Neural cell (in vitro differentiated cells): ENCODE measurements at regions not wholly inside any gene's neighbourhood (a gene's known extent, or its start where the extent isn't known, plus 50 kb on each side); places are given as distances from the start of the nearest gene placed in this dataset.

ENCODE experiments used
- H2AFZ ChIP-seq: fragments of 200-600, 300-800 bp; sonication (generic), shearing (Covaris generic); 2 replicates; pipeline ENCODE4 v1.6.0; 2014; ENCODE audit warnings: low read depth, mild to moderate bottlenecking, antibody characterized with exemption, low read length, moderate library complexity
- H3F3A ChIP-seq: fragments of 200-600 bp; shearing (Covaris generic); 2 replicates; pipeline ENCODE4 v1.6.1; 2016; ENCODE audit warnings: mild to moderate bottlenecking, moderate library complexity, mixed read lengths, antibody characterized with exemption, low read length; ENCODE audit not compliant: insufficient read depth, poor library complexity, severe bottlenecking
- H3K27ac ChIP-seq: fragments of 200-600, 300-800 bp; sonication (generic), shearing (Covaris generic); 2 replicates; pipeline ENCODE4 v1.5.1; 2014; ENCODE audit warnings: mild to moderate bottlenecking, low read length, moderate library complexity
- H3K27me3 ChIP-seq: fragments of 300-800, 200-600 bp; sonication (generic), shearing (Covaris generic); 2 replicates; pipeline ENCODE4 v1.6.0; 2014; ENCODE audit warnings: mild to moderate bottlenecking, low read depth, low read length, moderate library complexity; ENCODE audit not compliant: insufficient read depth
- H3K36me3 ChIP-seq: fragments of 300-800, 200-600 bp; sonication (generic), shearing (Covaris generic); 2 replicates; pipeline ENCODE4 v1.5.1; 2014; ENCODE audit warnings: mild to moderate bottlenecking, antibody characterized with exemption, low read length, moderate library complexity; ENCODE audit not compliant: insufficient read depth
- H3K4me2 ChIP-seq: fragments of 300-800, 200-600 bp; sonication (generic), shearing (Covaris generic); 2 replicates; pipeline ENCODE4 v1.6.0; 2014; ENCODE audit warnings: mild to moderate bottlenecking, low read length
- H3K4me3 ChIP-seq: fragments of 300-800, 200-600 bp; sonication (generic), shearing (Covaris generic); 2 replicates; pipeline ENCODE4 v1.5.1; 2014; ENCODE audit warnings: mild to moderate bottlenecking, low read length, moderate library complexity
- H3K79me2 ChIP-seq: fragments of 200-600 bp; shearing (Covaris generic); replicated peaks from 2 replicates; pipeline ENCODE4 v1.6.0; 2014; ENCODE audit warnings: mild to moderate bottlenecking, low read length, moderate library complexity; ENCODE audit not compliant: insufficient read depth
- H3K9ac ChIP-seq: fragments of 300-800, 200-600 bp; sonication (generic), shearing (Covaris generic); 2 replicates; pipeline ENCODE4 v1.6.1; 2016; ENCODE audit warnings: mild to moderate bottlenecking, low read length, mixed read lengths
- H3K9me2 ChIP-seq: fragments of 200-600 bp; shearing (Covaris generic); 2 replicates; pipeline ENCODE4 v1.6.1; 2016; ENCODE audit warnings: mild to moderate bottlenecking, low read length, mixed read lengths; ENCODE audit not compliant: insufficient read depth
- H3K9me3 ChIP-seq: fragments of 200-600, 300-800 bp; sonication (generic), shearing (Covaris generic); 2 replicates; pipeline ENCODE4 v1.6.1; 2016; ENCODE audit warnings: mild to moderate bottlenecking, mixed run types, low read length, moderate library complexity, mixed read lengths
- H4K20me1 ChIP-seq: fragments of 200-600 bp; shearing (Covaris generic); 2 replicates; pipeline ENCODE4 v1.6.1; 2016; ENCODE audit warnings: mild to moderate bottlenecking, mixed run types; ENCODE audit not compliant: insufficient read depth
- CTCF ChIP-seq: fragments of 450-650 bp; IDR thresholded peaks from 2 replicates; pipeline ENCODE4 v1.5.1; 2014; ENCODE audit warnings: antibody characterized with exemption, mild to moderate bottlenecking, moderate library complexity; ENCODE audit not compliant: poor library complexity, severe bottlenecking
- EP300 ChIP-seq: fragments of 450-650 bp; conservative IDR thresholded peaks from 2 replicates; pipeline ENCODE4 v1.6.1; 2014; ENCODE audit warnings: antibody characterized with exemption, mild to moderate bottlenecking, moderate library complexity; ENCODE audit not compliant: poor library complexity, severe bottlenecking
- EZH2 ChIP-seq: fragments of 200-600, 300-800 bp; shearing (Covaris generic), sonication (generic); IDR thresholded peaks from 2 replicates; pipeline ENCODE4 v1.6.1; 2014; ENCODE audit warnings: antibody characterized with exemption, low read length, borderline replicate concordance, mild to moderate bottlenecking; ENCODE audit not compliant: insufficient read depth, poor library complexity, severe bottlenecking
- MXI1 ChIP-seq: fragments of 450-650 bp; conservative IDR thresholded peaks from 2 replicates; pipeline ENCODE4 v1.6.1; 2014; ENCODE audit warnings: antibody characterized with exemption, mild to moderate bottlenecking; ENCODE audit not compliant: poor library complexity, severe bottlenecking
- POLR2AphosphoS5 ChIP-seq: IDR thresholded peaks from 2 replicates; pipeline ENCODE4 v1.6.1; 2012
- RAD21 ChIP-seq: fragments of 450-650 bp; conservative IDR thresholded peaks from 2 replicates; pipeline ENCODE4 v1.6.1; 2014; ENCODE audit warnings: antibody characterized with exemption, mild to moderate bottlenecking, moderate library complexity
- REST ChIP-seq: IDR thresholded peaks from 2 replicates; pipeline ENCODE4 v1.6.1; 2012; ENCODE audit warnings: borderline replicate concordance
- SMC3 ChIP-seq: fragments of 450-650 bp; conservative IDR thresholded peaks from 2 replicates; pipeline ENCODE4 v1.6.1; 2014; ENCODE audit warnings: antibody characterized with exemption, mild to moderate bottlenecking, moderate library complexity; ENCODE audit not compliant: poor library complexity
- TAF1 ChIP-seq: IDR thresholded peaks from 2 replicates; pipeline ENCODE4 v1.6.1; 2012; ENCODE audit warnings: low read depth

- Histone ChIP-seq H3K79me2 (no peaks in the 10 kb centered on the region), H4K20me1 (no peaks in the 10 kb centered on the region), H2AFZ (no peak overlapping the region), H3F3A (no peaks in the 10 kb centered on the region), H3K4me2 (no peak overlapping the region), H3K9ac (no peak overlapping the region), H3K4me3 (no peak overlapping the region), H3K36me3 (no peaks in the 10 kb centered on the region), H3K9me3 (no peaks in the 10 kb centered on the region), H3K27me3 (no peaks in the 10 kb centered on the region), H3K27ac (no peak overlapping the region), H3K9me2 (no peaks in the 10 kb centered on the region)
- no peak for TF ChIP-seq SMC3
- no peak for TF ChIP-seq REST
- TF ChIP-seq TAF1, result no peak
- no peak for TF ChIP-seq RAD21
- TF ChIP-seq CTCF, result no peak
- no peak for TF ChIP-seq POLR2AphosphoS5
- TF ChIP-seq MXI1, result no peak
- TF ChIP-seq EZH2, result no peak
- TF ChIP-seq EP300, result no peak
Measured at GRCh38 chr5:107766972-107767371, 96.2 kb upstream of the EFNA5 start.

GRCh38 chr5:107766439-107766838 lies 95.7 kb upstream of the EFNA5 start:
- no peaks in the 10 kb centered on the region for H3K9me2 ChIP-seq
- no peaks in the 10 kb centered on the region for H3K27me3 ChIP-seq
- no peak overlapping the region for H2AFZ ChIP-seq
- no peak overlapping the region for H3K4me3 ChIP-seq
- H3K9ac ChIP-seq, result no peak overlapping the region
- no peaks in the 10 kb centered on the region for H3K79me2 ChIP-seq
- no peaks in the 10 kb centered on the region for H4K20me1 ChIP-seq
- no peaks in the 10 kb centered on the region for H3F3A ChIP-seq
- no peak for TF ChIP-seq EZH2
- TF ChIP-seq MXI1, result no peak
- no peak for TF ChIP-seq TAF1
- no peak for TF ChIP-seq CTCF
- TF ChIP-seq POLR2AphosphoS5, result no peak
- no peak for TF ChIP-seq EP300
- TF ChIP-seq RAD21, result no peak
- TF ChIP-seq SMC3, result no peak
- TF ChIP-seq REST, result no peak
- H3K27ac ChIP-seq, result no peak overlapping the region
- no peak overlapping the region for H3K4me2 ChIP-seq
- no peaks in the 10 kb centered on the region for H3K36me3 ChIP-seq
- no peaks in the 10 kb centered on the region for H3K9me3 ChIP-seq
